ENCODE measurements at regions not wholly inside any gene's neighbourhood (a gene's known extent, or its start where the extent isn't known, plus 50 kb on each side); places are given as distances from the start of the nearest gene placed in this dataset.
"Not testable (repeated sequence)": the region's sequence is repeated elsewhere in the genome, so short reads cannot be mapped to it uniquely, and the experiment has no call there.

- no peak for DNase-seq (ENCODE audit: low read depth in 2 of 2)
Measured at GRCh38 chr20:51305316-51306052, 237.0 kb downstream of the NFATC2 start.

DNA sequence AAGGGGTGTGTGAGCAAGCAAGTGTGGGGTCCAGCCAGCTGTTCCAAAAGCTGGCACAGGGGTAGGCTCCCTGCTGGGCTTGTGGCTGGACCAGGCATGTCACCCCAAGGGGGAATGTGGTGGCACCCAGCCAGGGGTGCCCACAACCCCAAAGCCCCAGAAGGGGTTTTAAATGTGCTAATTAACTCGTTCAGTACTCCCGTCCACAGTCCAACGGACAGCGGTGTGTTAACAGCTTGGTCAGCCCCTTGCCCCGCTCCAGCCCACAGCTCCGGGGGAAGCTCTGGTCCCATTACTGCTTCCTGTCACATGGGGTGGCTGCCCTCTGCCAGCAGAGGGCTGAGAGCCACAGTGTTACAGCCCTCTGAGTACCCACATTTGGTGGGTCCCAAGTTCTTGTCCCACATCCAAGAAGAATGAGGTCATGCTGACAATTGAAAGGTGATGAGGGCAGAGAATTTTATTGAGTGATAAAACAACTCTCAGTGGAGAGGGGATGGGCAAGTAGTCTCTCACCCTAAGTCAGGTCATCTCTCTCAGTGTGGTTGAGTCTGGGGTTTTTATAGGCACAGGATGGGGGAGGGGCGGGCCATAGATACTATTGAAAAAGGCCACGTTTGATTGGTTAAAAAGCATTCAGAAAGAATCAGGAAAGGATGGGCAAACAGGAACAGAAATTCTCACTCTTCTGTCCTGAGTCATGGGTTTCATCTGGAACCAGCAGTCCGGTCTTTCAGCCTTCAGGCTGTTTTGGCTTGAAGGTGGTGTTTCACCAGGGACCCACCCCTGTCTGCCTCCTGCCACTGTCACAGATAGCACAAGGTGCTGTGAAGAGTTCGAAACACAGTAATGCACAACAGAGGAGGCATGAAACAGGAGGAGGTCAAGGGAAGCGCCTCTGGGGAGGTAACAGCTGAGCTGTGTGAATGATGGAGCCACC, 238.5 kb downstream of the NFATC2 start:
- no peak for DNase-seq (ENCODE audit: low read depth in 2 of 2)

DNA sequence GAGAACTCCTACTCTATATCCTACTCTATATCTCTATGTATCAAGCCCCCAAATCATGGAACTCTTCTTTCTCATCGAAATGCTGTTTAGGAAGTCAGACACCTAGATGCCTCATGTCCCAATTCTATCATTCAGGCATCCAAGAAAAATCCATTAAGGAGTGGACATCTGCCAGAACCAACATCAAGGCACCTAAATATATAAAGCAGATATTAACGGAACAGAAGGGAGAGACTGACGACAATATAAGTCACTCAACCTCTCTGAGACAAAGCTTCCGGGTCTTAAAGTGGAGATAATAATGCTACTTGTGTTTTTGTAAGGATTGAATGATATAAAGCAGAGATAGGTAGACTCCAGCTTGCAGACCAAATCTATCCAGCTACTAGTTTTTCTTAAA, 241.5 kb downstream of the NFATC2 start:
- DNase-seq (ENCODE audit: low read depth in 2 of 2), result no peak

GRCh38 chr20:51300104-51300503, 242.4 kb downstream of the NFATC2 start:
- no peak for DNase-seq (ENCODE audit: low read depth in 2 of 2)

- no peak for DNase-seq (ENCODE audit: low read depth in 2 of 2)
Measured at GRCh38 chr20:51299413-51299812, 243.1 kb downstream of the NFATC2 start.

GRCh38 chr20:51298141-51298749, 244.3 kb downstream of the NFATC2 start:
- no peak for DNase-seq (ENCODE audit: low read depth in 2 of 2)

DNA sequence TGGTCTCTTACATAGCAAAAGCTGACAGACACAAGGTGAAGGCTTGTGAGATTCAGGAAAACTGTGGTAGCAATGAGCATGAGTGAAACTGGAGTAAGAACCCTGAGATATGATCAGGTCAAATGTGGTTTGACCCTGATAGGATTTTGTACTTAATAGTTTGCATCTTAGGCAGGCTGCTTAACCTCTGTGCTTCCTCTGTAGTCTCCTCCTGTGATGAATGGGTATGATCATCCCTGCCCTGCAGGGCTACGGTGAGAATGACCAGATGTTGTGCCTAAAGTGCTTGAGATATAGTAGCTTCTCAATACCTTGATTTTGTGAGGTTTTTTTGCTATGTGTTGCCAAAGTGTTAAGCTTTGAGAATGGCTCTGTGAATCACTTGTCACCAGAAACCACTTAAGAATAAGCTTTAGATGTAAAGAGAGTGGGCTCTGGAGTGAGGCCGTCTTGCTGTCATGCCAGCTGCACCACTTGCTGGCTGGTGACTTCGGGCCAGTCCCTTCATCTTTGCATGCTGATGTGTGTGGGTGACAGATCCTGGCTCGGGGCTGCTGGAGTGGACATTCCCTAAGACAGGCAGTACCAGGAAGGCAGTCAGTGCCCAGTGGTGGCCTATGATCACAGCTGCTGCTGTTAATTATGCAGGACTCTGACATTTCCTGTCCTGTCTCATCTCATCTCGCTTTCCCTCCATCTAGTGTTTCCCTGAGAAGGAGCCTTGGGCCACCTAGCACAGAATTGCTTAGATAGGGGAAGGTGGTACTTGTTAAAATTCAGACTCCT, 254.7 kb downstream of the NFATC2 start:
- no peak for DNase-seq (ENCODE audit: low read depth in 2 of 2)

DNA sequence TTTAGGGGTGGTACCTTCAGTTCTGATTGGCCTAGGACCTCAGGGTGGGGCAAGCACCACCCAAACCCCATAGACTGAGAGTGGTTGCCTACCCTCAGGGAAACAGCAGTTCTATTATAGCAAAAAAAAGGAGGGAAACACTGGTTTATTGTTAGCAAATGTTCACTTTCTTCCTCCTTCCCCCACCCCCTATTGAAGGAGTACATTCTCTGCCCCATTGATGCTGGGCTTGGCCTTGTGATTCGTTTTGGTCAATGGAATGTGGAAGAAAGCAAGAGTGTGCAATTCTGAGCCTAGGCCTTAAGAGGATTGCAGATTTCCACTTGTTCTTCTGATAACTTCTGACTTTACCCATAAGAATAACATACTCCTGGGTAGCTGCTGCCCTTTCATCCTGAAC, 255.8 kb downstream of the NFATC2 start:
- DNase-seq (ENCODE audit: low read depth in 2 of 2), result no peak

- DNase-seq (ENCODE audit: low read depth in 2 of 2), result no peak
Measured at GRCh38 chr20:51285684-51286083, 256.8 kb downstream of the NFATC2 start.

DNA sequence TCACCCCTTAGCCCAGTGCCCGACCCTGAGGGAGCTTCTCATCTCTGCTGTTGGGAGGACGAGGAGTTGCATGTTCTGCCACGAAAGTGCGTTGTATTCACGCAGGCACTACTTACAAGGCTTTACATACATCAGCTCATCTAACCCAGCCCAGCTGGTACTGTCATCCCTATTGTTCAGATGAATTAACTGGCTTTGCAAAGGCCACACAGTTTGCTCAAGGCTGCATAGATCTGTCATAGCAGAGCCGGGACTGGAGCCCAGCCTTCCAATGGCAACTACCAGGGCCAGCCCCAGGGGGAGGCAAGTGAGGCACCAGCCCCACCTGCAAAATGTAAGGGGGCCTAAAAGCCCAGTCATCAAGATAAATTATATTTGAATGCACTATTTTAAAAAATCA, 257.6 kb downstream of the NFATC2 start:
- no peak for DNase-seq (ENCODE audit: low read depth in 2 of 2)

- DNase-seq (ENCODE audit: low read depth in 2 of 2), result no peak
Measured at GRCh38 chr20:51284176-51284575, 258.3 kb downstream of the NFATC2 start.

GRCh38 chr20:51281521-51281920, 258.6 kb upstream of the KCNG1 start:
- no peak for DNase-seq (ENCODE audit: low read depth in 2 of 2)

GRCh38 chr20:51280047-51280446, 257.1 kb upstream of the KCNG1 start:
- DNase-seq (ENCODE audit: low read depth in 2 of 2), result no peak

DNA sequence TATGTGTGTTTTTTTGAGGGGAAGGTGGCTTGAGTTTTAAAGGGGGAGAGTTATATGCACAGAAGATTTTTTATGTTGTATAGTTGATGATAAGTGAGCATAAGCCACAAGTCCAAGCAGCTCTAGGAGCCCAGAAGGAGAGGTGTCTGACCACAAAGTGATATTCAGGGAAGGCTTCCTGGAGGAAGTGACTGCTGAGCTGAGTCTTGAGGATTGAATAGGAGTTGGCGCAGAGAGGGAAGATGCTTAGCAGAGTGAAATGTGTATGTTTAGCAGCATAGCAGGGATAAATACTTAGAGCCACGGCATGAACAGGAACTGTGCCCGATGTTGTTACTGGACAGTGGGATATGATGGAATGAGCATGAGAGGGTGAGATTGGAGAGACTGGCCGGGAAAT, 255.1 kb upstream of the KCNG1 start:
- no peak for DNase-seq (ENCODE audit: low read depth in 2 of 2)

DNA sequence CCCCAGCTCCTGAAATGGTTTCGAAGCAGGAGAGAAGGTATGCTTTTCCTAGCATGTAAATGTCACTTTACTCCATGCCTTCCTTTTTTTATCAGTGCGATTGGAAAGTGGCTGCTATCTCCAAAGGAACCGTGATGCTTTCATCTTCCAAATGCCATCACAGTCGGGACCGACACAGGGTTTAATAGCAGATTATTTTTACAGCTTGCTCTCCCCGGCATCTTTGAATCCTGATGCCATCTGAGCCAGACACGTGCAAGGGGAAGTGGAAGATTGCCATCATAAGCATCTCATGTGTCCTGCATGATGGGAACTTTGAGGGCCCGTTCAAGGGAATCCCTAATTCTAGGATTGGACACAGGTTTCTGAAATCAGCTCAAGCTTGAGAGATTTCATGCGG, 253.4 kb upstream of the KCNG1 start:
- no peak for DNase-seq (ENCODE audit: low read depth in 2 of 2)

DNA sequence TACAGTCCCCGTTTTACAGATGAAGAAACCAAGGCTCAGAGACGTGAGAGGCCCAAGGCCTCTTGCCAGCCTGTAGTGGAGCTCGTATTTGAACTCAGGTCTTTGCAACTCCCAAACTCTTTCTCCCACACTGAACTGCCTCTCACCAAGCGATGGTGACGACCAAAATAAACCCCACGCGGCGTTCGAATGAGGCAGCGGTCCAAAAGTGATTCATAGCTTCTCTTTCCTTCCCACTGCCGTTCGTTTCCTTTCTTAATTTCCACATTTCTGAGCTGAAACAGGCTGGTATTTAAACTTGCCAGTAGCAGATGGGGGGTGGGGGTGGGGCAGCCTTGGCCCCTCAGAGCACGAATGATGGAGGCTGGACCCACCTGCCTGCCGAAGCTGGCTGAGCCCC, 252.9 kb upstream of the KCNG1 start:
- no peak for DNase-seq (ENCODE audit: low read depth in 2 of 2)

DNA sequence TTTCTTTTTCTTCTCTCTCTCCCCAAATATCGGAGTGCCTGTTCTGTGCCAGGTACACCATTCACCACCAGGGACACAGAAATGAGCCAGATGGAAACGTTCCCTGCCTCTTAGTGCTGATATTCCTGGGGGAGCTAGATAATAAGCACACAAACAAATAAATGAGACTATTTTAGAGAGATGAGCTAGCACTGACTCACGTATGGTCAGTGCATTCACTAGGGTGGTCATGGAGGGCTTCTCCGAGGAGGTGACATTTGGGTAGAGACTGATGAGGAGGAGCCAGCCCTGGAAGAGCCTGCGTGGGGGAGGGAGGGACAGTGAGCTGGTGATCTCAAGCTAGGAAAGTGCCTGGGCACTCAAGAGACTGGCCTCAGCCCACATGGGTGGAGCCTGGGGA, 252.3 kb upstream of the KCNG1 start:
- DNase-seq (ENCODE audit: low read depth in 2 of 2), result no peak

- no peak for DNase-seq (ENCODE audit: low read depth in 2 of 2)
Measured at GRCh38 chr20:51272401-51272800, 249.5 kb upstream of the KCNG1 start.

DNA sequence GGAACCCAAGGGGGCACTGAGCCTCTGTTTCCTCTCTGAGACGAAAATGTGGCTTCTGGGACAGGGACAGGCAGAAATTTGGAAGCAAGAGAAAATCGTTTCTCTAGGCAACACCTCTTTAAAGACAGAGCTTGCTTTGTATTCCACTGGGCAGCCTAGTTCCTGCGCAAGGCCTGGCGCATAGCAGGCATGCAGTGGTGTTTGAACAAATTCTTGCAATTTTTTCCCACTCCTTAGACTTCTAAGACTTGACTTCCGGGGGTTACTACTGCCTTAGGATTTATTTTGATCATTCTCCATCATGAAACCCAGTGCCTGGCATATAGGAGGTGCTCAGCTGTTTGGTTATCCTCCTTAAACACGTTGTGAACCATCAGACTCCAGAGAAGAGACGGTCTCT, 249.0 kb upstream of the KCNG1 start:
- DNase-seq (ENCODE audit: low read depth in 2 of 2), result no peak

GRCh38 chr20:51271289-51271688, 248.4 kb upstream of the KCNG1 start:
- DNase-seq (ENCODE audit: low read depth in 2 of 2), result not testable (repeated sequence)

GRCh38 chr20:51269671-51270070, 246.8 kb upstream of the KCNG1 start:
- DNase-seq (ENCODE audit: low read depth in 2 of 2), result no peak

GRCh38 chr20:51267679-51268078, 244.8 kb upstream of the KCNG1 start:
- no peak for DNase-seq (ENCODE audit: low read depth in 2 of 2)

Data from stimulated activated CD8-positive, alpha-beta memory T cell treated with anti-CD3 and anti-CD28 coated beads, Interleukin-7, amount 100 ng/mL, for 1 hour (primary cell).